ENCODE measurements at regions not wholly inside any gene's neighbourhood (a gene's known extent, or its start where the extent isn't known, plus 50 kb on each side); places are given as distances from the start of the nearest gene placed in this dataset.
"Not testable (repeated sequence)": the region's sequence is repeated elsewhere in the genome, so short reads cannot be mapped to it uniquely, and the experiment has no call there.

- no peak for DNase-seq
These were observed 246.6 kb upstream of the ID4 start for GRCh38 chr6:19590501-19591131.

GRCh38 chr6:19597809-19598320, 239.3 kb upstream of the ID4 start:
- DNase-seq = no peak

DNA sequence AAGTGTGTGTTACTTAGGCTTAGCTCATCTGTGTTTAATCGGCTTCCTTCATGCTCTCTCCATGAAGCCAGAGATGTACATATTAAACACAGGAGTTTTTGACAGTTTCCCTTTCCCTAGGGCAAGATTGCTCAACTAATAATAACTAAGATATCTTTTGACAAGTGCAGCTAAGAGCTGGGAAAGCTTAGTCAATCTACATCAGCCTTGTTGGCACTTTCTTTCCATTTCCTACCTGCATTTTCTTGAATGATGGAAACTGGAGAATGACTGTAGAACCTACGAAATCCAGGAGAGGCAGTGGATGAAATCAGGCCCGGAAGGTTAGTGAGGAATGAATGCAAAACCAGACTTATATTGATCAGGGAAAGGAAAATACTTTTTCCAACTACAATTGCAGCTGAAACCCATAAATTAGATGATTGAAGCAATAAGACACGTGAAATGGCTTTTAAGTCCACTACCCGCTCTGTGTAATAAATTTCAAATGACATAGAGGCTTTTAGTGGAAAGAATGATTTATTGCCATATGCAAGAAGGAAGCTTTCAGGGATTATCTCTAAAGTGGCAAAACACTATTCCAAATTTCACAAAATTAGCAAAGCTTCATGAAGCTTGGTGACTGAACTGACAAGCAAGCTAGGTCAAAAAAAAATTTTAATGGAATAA, 237.2 kb upstream of the ID4 start:
- no peak for DNase-seq

DNA sequence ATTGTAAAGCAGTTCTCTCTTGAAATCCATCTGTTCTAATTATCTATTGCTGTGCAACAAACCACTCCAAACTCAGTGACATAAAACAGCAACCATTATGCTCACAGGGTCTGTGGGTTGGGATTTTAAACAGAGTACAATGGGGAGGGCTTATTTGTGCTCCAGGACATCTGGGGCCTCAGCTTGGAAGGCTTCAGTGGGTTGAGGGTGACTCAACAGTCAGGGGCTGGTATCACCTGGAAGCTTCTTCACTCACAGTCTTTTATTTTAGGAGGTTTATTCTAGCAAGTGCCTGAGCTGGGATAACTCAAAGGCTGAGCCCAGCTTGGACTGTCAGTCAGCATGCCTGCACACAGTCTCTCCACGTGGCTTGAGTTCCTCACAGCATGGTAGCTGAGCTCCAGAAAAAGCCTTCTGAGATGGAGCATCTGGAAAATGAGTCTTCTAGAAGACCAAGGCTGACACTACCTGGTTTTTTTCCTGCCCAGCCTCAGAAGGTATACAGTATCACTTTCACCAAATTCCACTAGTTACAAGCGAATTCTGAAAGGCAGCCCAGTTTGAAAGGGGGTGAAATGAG, 234.6 kb upstream of the ID4 start:
- DNase-seq = peak in 3 of 56 donors; percentile 3 to 10 (median 8)

GRCh38 chr6:19603721-19604120, 233.4 kb upstream of the ID4 start:
- peak in 1 of 56 donors; percentile 20 for DNase-seq

- no peak for DNase-seq
These were observed 231.5 kb upstream of the ID4 start for GRCh38 chr6:19605624-19606023.

- DNase-seq = no peak
These were observed 228.6 kb upstream of the ID4 start for GRCh38 chr6:19608546-19608945.

DNA sequence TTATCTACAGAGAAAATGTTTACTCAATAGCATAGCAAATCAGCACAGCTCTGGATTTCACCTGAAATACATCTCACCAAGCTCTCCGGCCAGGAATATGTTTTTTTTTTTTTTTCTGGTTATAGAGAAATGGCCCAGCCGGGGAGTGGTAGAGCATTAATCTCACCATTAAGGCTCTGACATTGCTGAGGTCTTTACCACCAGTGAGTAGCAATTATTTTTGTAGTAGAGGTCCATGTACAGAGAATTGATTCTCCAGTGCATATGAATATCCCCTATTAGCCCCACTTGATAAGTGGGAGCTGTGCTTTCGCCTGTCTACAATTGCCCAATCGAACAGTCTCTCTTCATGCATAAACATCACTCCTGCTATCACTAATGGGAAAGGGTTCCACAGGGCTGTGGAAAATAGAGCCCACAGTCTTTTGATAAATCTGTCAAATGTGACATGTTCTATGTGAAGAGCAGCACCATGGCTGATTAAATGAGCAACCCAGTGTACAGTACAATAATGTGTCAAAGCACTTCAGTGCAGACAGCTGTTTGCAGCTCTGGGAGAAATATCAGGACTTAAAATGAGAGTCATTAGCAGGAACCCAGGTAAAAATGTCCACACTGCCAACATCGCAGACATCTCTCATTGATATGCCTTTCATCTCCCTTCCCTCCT, 227.1 kb upstream of the ID4 start:
- DNase-seq = no peak

- DNase-seq = not testable (repeated sequence)
These were observed 224.3 kb upstream of the ID4 start for GRCh38 chr6:19612672-19613466.

DNA sequence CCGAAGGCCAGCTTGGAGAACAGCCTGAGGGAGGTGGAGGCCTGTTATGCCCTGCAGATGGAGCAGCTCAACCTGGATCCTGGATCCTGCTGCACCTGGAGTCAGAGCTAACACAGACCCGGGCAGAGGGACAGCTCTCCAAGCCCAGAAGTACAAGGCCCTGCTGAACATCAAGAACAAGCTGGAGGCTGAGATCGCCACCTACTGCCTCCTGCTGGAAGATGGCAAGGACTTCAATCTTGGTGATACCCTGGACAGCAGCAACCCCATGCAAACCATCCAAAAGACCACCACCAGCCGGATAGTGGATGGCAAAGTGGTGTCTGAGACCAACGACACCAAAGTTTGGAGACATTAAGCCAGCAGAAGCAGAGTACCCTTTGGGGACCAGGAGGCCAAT, 223.5 kb upstream of the ID4 start:
- no peak for DNase-seq

- no peak for DNase-seq
These were observed 221.1 kb upstream of the ID4 start for GRCh38 chr6:19616022-19616421.

GRCh38 chr6:19632230-19632629, 204.9 kb upstream of the ID4 start:
- no peak for DNase-seq

- no peak for DNase-seq
These were observed 204.4 kb upstream of the ID4 start for GRCh38 chr6:19632786-19633185.

DNA sequence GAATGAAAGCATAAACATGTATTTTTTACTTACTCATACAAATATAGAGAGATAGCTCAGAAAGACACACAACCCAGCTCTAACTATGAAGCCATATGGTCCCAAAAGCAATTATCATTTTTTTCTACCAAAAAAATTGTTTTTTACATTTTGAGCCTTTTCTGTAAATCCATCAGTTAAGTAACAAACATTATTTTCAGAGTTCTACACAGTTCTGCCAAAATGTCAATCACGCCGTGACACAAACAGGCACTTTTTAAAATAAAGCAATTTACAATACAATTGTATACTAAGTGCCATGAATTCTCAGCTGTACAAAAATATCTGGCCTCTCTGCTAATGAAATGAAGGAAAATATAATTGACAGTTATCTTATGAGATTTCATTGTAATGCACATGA, 201.4 kb upstream of the ID4 start:
- peak in 1 of 56 donors; percentile 1 for DNase-seq

- DNase-seq = no peak
These were observed 200.2 kb upstream of the ID4 start for GRCh38 chr6:19637010-19637409.

- DNase-seq = no peak
These were observed 198.2 kb upstream of the ID4 start for GRCh38 chr6:19638931-19639330.

- DNase-seq = no peak
These were observed 193.9 kb upstream of the ID4 start for GRCh38 chr6:19643287-19643686.

GRCh38 chr6:19643713-19644112, 193.5 kb upstream of the ID4 start:
- no peak for DNase-seq

DNA sequence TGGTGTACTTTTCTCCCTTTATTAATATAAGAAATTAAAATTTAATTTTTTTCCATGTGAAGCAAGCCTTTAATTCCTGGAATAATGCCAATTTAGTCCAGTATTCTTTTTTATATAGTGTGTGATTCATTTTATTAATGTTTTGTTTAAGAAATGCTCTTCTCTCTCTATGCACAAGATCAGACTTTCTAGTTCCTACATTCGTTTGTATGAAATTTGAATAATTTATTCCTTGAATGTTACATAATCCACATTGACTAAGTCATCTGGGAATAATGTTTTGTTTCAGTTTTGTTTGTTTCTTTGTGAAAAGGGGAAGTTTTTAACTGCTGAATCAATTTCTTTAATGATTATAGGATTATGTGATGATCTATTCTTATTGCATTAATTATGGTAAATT, 181.4 kb upstream of the ID4 start:
- DNase-seq = no peak

- no peak for DNase-seq
These were observed 176.9 kb upstream of the ID4 start for GRCh38 chr6:19660123-19660910.

- DNase-seq = no peak
These were observed 174.3 kb upstream of the ID4 start for GRCh38 chr6:19662911-19663310.

Measured in amygdala (tissue), 56 donors.